SK-N-SH treated with all-trans-retinoic acid at 6 μM for 48 hours (cell line): ENCODE measurements at regions not wholly inside any gene's neighbourhood (a gene's known extent, or its start where the extent isn't known, plus 50 kb on each side); places are given as distances from the start of the nearest gene placed in this dataset.

Experiments used
- ATAC-seq: fragments of 200-7000 bp; cut with Tn5 transposase; 3 replicates; pipeline ENCODE4 v1.9.1; 2020; ENCODE audit warnings: mild to moderate bottlenecking, moderate library complexity
- ARNTL ChIP-seq: fragments of 450-650 bp; formaldehyde crosslinking; IDR thresholded peaks from 2 replicates; pipeline ENCODE4 v1.5.0; 2020; ENCODE audit warnings: low read depth, mild to moderate bottlenecking, moderate library complexity, borderline replicate concordance
- BACH2 ChIP-seq: fragments of 250-450 bp; sonication (Bioruptor Pico); IDR thresholded peaks from 2 replicates; pipeline ENCODE4 v1.9.0; 2021; ENCODE audit warnings: mild to moderate bottlenecking, borderline replicate concordance
- CSDC2 ChIP-seq: fragments of 250-450 bp; sonication (Bioruptor Pico); IDR thresholded peaks from 2 replicates; pipeline ENCODE4 v1.5.0; 2020; ENCODE audit warnings: mild to moderate bottlenecking, moderate library complexity
- ESRRG ChIP-seq: fragments of 250-450 bp; sonication (Bioruptor Pico); IDR thresholded peaks from 2 replicates; pipeline ENCODE4 v1.6.1; 2021; ENCODE audit warnings: mild to moderate bottlenecking
- GLIS3 ChIP-seq: fragments of 250-450 bp; sonication (Bioruptor Pico); IDR thresholded peaks from 2 replicates; pipeline ENCODE4 v1.5.0; 2020; ENCODE audit warnings: mild to moderate bottlenecking, moderate library complexity
- PPARA ChIP-seq: fragments of 250-450 bp; sonication (Bioruptor Pico); IDR thresholded peaks from 2 replicates; pipeline ENCODE4 v1.5.0; 2020; ENCODE audit warnings: mild to moderate bottlenecking, borderline replicate concordance
- RARB ChIP-seq: fragments of 250-450 bp; sonication (Bioruptor Pico); IDR thresholded peaks from 2 replicates; pipeline ENCODE4 v1.8.0; 2021; ENCODE audit warnings: mild to moderate bottlenecking, moderate library complexity
- SNAI2 ChIP-seq: fragments of 250-450 bp; sonication (Bioruptor Pico); IDR thresholded peaks from 2 replicates; pipeline ENCODE4 v1.5.0; 2020; ENCODE audit warnings: mild to moderate bottlenecking, moderate library complexity
- TCF4 ChIP-seq: fragments of 250-450 bp; sonication (Bioruptor Pico); IDR thresholded peaks from 2 replicates; pipeline ENCODE4 v1.8.0; 2021; ENCODE audit warnings: mild to moderate bottlenecking, moderate library complexity, borderline replicate concordance
- TOX ChIP-seq: fragments of 250-450 bp; sonication (Bioruptor Pico); IDR thresholded peaks from 2 replicates; pipeline ENCODE4 v1.8.0; 2021; ENCODE audit warnings: mild to moderate bottlenecking, moderate library complexity, borderline replicate concordance
- ZC3H10 ChIP-seq: fragments of 250-450 bp; sonication (Bioruptor Pico); IDR thresholded peaks from 2 replicates; pipeline ENCODE4 v1.5.1; 2021; ENCODE audit warnings: mild to moderate bottlenecking, moderate library complexity
- ZFP30 ChIP-seq: fragments of 450-650 bp; formaldehyde crosslinking; IDR thresholded peaks from 2 replicates; pipeline ENCODE4 v1.5.0; 2022; ENCODE audit warnings: mild to moderate bottlenecking, moderate library complexity
- ZNF565 ChIP-seq: fragments of 450-650 bp; formaldehyde crosslinking; conservative IDR thresholded peaks from 2 replicates; pipeline ENCODE4 v1.5.0; 2020; ENCODE audit warnings: low read depth, mild to moderate bottlenecking, moderate library complexity
- ZNF70 ChIP-seq: fragments of 450-650 bp; formaldehyde crosslinking; IDR thresholded peaks from 2 replicates; pipeline ENCODE4 v1.5.0; 2020; ENCODE audit warnings: mild to moderate bottlenecking, moderate library complexity
- TF ChIP-seq, protein P1 (sequence below): fragments of 250-450 bp; sonication (Bioruptor Pico); IDR thresholded peaks from 2 replicates; pipeline ENCODE4 v1.5.1; 2021; ENCODE audit warnings: mild to moderate bottlenecking, moderate library complexity
- TF ChIP-seq, protein P2 (sequence below): fragments of 250-450 bp; sonication (Bioruptor Pico); IDR thresholded peaks from 2 replicates; pipeline ENCODE4 v1.5.0; 2020; ENCODE audit warnings: mild to moderate bottlenecking, moderate library complexity
- TF ChIP-seq, protein P3 (sequence below): fragments of 250-450 bp; sonication (Bioruptor Pico); IDR thresholded peaks from 2 replicates; pipeline ENCODE4 v1.5.1; 2020; ENCODE audit warnings: low read depth, mild to moderate bottlenecking, moderate library complexity
- TF ChIP-seq, protein P4 (sequence below): fragments of 250-450 bp; sonication (Bioruptor Pico); IDR thresholded peaks from 2 replicates; pipeline ENCODE4 v1.8.0; 2021; ENCODE audit warnings: low read depth, mild to moderate bottlenecking, moderate library complexity, borderline replicate concordance
- TF ChIP-seq, protein P5 (sequence below): fragments of 250-450 bp; sonication (Bioruptor Pico); IDR thresholded peaks from 2 replicates; pipeline ENCODE4 v1.8.0; 2020; ENCODE audit warnings: mild to moderate bottlenecking, moderate library complexity, borderline replicate concordance

DNA sequence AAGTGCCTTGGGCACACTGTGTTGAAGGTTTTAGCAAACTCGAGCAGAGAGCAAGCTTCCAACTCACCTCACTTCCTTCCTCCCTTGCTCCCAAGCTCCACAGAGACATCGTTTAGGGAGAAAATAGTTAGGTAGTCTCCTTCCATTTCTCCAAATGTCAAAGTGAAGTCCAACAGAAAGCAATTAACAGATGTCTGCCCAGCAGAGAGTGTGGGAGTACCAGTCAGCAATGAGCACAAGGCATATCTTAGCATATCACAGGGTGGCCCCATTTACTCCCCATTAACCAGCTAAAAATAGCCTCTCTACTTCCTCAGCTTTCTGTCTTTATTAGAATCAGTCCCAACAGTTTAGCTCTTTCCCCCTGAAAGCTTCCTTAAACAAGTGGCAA, 334.2 kb upstream of the CAMK1G start:
- TF ChIP-seq ZNF70 (CRISPR knock-in tag): no peak
- peak; percentile 39; the same call in 1 of the 2 replicates for TF ChIP-seq TOX (CRISPR knock-in tag)
- peak; percentile 90 for ATAC-seq

DNA sequence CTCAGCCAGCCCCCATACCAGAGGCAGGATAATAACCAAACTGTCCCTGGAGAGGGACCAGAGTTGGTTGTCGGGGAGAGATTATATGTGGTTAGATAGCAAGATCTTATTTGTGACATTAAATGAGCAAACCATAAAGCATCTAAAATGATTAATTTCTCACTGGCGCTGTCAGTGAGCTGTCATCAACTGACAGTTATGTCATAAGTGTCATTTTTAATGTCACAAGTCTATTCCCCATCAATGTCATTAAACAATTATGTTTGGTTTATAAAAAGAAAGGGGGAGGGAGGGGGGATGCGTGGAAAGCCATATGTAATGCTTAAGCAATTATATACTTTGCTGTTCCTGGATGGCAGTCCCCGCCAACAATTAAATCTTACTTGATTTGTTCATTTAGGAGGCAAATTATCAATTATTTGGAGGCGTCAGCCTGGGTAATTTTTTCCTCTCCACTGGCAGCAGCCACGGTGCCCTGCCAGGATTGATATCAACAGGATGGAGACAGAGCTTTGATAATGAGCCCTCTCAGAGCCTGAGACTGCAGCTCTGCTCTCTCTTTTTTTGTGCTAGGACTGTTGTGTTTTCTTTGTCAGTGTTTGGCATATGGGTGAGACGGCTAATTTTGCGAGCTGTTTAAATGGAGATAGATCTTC, 333.6 kb upstream of the CAMK1G start:
- TF ChIP-seq ARNTL (CRISPR knock-in tag) (no peak), TOX (CRISPR knock-in tag) (no peak), BACH2 (no peak), GLIS3 (CRISPR knock-in tag) (no peak), RARB (CRISPR knock-in tag) (no peak), ZNF70 (CRISPR knock-in tag) (no peak), ZFP30 (CRISPR knock-in tag) (no peak), ZNF565 (CRISPR knock-in tag) (no peak)
- TF ChIP-seq, protein P1, sequence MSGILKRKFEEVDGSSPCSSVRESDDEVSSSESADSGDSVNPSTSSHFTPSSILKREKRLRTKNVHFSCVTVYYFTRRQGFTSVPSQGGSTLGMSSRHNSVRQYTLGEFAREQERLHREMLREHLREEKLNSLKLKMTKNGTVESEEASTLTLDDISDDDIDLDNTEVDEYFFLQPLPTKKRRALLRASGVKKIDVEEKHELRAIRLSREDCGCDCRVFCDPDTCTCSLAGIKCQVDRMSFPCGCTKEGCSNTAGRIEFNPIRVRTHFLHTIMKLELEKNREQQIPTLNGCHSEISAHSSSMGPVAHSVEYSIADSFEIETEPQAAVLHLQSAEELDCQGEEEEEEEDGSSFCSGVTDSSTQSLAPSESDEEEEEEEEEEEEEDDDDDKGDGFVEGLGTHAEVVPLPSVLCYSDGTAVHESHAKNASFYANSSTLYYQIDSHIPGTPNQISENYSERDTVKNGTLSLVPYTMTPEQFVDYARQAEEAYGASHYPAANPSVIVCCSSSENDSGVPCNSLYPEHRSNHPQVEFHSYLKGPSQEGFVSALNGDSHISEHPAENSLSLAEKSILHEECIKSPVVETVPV (CRISPR knock-in tag): no peak
- TF ChIP-seq, protein P2, sequence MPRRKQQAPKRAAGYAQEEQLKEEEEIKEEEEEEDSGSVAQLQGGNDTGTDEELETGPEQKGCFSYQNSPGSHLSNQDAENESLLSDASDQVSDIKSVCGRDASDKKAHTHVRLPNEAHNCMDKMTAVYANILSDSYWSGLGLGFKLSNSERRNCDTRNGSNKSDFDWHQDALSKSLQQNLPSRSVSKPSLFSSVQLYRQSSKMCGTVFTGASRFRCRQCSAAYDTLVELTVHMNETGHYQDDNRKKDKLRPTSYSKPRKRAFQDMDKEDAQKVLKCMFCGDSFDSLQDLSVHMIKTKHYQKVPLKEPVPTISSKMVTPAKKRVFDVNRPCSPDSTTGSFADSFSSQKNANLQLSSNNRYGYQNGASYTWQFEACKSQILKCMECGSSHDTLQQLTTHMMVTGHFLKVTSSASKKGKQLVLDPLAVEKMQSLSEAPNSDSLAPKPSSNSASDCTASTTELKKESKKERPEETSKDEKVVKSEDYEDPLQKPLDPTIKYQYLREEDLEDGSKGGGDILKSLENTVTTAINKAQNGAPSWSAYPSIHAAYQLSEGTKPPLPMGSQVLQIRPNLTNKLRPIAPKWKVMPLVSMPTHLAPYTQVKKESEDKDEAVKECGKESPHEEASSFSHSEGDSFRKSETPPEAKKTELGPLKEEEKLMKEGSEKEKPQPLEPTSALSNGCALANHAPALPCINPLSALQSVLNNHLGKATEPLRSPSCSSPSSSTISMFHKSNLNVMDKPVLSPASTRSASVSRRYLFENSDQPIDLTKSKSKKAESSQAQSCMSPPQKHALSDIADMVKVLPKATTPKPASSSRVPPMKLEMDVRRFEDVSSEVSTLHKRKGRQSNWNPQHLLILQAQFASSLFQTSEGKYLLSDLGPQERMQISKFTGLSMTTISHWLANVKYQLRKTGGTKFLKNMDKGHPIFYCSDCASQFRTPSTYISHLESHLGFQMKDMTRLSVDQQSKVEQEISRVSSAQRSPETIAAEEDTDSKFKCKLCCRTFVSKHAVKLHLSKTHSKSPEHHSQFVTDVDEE (CRISPR knock-in tag): no peak
- peak; percentile 42 for ATAC-seq

DNA sequence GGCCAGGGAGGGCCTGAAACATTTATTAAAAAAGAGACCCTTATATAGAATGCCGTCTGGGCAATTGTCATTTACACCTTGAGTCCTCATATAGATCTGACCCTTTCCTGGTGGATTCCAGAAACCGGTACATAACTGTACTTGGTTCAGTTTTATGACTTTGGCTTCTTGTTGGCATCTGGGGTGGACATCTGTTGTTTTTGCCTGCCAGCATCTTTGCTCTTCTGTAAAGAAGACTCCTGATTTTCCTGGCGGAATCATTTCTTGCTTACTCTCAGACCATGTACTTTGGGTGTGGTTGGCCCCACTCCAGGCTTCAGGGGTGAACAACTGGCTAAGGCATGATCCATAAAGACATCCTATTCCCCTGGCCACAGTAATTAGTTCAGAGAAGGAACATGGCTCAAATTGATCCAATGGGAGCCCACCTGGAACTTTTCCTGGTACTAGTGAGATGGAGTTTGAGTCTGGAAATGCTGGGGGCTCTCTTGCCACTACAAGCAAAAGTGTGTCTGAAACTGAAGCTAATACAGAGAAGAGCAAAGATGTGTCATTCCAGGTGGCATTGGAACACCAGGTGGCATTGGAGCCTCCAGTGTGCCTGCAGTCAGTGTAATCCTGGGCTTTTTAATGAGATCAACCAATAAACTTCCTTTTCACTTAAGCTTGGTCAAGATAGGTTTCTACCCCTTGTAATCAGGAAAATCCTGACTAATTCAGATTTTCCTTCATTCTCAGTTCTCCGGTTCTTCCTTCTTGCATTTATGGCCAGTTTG, 332.5 kb upstream of the CAMK1G start:
- ATAC-seq: no peak
- TF ChIP-seq, protein P3, sequence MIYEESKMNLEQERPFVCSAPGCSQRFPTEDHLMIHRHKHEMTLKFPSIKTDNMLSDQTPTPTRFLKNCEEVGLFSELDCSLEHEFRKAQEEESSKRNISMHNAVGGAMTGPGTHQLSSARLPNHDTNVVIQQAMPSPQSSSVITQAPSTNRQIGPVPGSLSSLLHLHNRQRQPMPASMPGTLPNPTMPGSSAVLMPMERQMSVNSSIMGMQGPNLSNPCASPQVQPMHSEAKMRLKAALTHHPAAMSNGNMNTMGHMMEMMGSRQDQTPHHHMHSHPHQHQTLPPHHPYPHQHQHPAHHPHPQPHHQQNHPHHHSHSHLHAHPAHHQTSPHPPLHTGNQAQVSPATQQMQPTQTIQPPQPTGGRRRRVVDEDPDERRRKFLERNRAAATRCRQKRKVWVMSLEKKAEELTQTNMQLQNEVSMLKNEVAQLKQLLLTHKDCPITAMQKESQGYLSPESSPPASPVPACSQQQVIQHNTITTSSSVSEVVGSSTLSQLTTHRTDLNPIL: no peak
- TF ChIP-seq, protein P1 (CRISPR knock-in tag): no peak
- TF ChIP-seq ZC3H10 (CRISPR knock-in tag): no peak
- TF ChIP-seq, protein P4, sequence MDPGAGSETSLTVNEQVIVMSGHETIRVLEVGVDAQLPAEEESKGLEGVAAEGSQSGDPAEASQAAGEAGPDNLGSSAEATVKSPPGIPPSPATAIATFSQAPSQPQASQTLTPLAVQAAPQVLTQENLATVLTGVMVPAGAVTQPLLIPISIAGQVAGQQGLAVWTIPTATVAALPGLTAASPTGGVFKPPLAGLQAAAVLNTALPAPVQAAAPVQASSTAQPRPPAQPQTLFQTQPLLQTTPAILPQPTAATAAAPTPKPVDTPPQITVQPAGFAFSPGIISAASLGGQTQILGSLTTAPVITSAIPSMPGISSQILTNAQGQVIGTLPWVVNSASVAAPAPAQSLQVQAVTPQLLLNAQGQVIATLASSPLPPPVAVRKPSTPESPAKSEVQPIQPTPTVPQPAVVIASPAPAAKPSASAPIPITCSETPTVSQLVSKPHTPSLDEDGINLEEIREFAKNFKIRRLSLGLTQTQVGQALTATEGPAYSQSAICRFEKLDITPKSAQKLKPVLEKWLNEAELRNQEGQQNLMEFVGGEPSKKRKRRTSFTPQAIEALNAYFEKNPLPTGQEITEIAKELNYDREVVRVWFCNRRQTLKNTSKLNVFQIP (CRISPR knock-in tag): no peak
- no peak for TF ChIP-seq CSDC2
- TF ChIP-seq TOX (CRISPR knock-in tag): no peak

DNA sequence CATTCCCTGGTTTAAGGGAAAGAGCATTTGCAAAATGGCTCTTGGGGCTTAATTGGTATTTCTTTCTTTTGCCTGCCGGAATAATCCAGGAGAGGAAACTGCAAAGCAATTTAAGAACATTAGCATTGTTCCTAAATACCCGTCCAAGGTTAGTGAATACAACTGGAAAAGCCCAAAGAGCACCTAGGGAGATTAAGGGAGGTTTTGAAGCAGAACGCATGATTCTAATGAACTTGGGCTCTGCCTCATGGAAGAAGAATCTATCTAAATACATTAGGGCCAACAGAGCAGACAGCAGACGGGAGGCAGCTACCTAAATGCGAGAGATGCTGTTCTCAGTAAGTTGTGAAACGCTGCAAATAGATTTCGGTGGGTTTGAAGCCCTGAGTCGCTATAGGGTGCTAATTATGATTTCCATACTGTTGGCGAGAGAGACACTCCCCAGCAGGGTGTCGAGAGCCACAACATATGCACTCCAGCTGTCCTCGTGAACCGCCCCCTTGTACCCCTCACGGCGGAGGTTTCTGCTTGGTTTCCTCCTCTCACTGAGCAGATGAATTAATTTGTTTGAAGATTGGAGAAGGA, 326.7 kb upstream of the CAMK1G start:
- no peak for ATAC-seq
- no peak for TF ChIP-seq TCF4
- no peak for TF ChIP-seq ZNF70 (CRISPR knock-in tag)
- TF ChIP-seq, protein P1 (CRISPR knock-in tag): no peak
- TF ChIP-seq SNAI2: no peak
- TF ChIP-seq, protein P3: no peak
- no peak for TF ChIP-seq ZC3H10 (CRISPR knock-in tag)
- TF ChIP-seq TOX (CRISPR knock-in tag): no peak
- TF ChIP-seq GLIS3 (CRISPR knock-in tag): no peak
- no peak for TF ChIP-seq ESRRG (CRISPR knock-in tag)
- no peak for TF ChIP-seq CSDC2
- TF ChIP-seq, protein P5, sequence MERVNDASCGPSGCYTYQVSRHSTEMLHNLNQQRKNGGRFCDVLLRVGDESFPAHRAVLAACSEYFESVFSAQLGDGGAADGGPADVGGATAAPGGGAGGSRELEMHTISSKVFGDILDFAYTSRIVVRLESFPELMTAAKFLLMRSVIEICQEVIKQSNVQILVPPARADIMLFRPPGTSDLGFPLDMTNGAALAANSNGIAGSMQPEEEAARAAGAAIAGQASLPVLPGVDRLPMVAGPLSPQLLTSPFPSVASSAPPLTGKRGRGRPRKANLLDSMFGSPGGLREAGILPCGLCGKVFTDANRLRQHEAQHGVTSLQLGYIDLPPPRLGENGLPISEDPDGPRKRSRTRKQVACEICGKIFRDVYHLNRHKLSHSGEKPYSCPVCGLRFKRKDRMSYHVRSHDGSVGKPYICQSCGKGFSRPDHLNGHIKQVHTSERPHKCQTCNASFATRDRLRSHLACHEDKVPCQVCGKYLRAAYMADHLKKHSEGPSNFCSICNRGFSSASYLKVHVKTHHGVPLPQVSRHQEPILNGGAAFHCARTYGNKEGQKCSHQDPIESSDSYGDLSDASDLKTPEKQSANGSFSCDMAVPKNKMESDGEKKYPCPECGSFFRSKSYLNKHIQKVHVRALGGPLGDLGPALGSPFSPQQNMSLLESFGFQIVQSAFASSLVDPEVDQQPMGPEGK (CRISPR knock-in tag): no peak
- TF ChIP-seq PPARA: no peak
